ENCODE measurements at regions not wholly inside any gene's neighbourhood (a gene's known extent, or its start where the extent isn't known, plus 50 kb on each side); places are given as distances from the start of the nearest gene placed in this dataset.
A peak's percentile ranks its signal among the peaks of the same experiment; 100 is the strongest.
"Not testable (repeated sequence)": the region's sequence is repeated elsewhere in the genome, so short reads cannot be mapped to it uniquely, and the experiment has no call there.

DNA sequence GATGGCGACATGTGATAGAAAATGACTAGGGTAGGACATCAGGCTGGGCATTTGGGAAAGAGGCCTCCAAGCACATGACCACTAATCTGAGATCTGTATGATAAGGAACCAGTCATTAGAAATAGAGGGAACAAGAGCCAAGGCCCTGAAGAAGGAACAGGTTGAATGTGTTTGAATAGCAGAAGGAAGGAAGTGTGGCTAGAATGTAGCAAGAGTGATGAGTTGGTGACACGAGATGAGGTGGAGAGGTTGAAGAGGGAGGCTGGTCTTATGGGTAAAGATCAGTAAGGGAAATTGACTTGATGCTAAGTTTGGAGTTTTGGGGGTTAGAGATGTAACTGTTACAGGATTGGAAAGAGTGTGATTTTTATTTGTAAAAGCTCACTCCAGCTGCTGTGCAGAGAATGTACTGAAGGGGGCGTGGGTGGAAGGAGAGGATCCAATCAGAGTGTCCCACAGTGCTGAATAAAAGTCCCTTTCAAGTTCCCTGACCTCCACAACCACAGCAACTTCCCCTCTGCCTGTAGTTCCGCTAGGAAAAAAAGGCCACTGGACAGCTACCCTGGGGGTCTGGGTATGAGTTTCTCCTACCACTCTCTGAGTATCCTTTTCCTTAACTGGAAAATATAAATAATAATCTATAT is 295.0 kb downstream of the OMA1 start:
- peak; percentile 22 for DNase-seq (ENCODE audit: low read depth)

DNA sequence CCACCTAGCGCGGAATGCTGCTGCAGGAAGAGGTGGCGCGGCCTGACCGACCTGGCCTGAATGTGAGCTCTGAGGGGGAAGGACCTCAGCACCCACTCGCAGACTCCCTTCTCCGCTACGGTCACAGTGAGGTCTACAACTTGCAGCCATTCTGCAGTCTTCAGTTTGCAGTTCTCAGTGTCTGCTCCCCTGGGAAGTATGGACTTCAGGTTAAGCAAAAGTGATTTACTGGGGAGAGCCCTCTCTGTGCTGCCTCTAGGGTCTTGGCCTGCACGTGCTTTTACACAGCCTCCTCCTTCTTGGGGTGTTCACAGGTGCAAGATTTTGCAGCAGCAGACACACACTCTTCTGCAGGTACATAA is 296.0 kb downstream of the OMA1 start:
- DNase-seq (ENCODE audit: low read depth) = no peak

DNA sequence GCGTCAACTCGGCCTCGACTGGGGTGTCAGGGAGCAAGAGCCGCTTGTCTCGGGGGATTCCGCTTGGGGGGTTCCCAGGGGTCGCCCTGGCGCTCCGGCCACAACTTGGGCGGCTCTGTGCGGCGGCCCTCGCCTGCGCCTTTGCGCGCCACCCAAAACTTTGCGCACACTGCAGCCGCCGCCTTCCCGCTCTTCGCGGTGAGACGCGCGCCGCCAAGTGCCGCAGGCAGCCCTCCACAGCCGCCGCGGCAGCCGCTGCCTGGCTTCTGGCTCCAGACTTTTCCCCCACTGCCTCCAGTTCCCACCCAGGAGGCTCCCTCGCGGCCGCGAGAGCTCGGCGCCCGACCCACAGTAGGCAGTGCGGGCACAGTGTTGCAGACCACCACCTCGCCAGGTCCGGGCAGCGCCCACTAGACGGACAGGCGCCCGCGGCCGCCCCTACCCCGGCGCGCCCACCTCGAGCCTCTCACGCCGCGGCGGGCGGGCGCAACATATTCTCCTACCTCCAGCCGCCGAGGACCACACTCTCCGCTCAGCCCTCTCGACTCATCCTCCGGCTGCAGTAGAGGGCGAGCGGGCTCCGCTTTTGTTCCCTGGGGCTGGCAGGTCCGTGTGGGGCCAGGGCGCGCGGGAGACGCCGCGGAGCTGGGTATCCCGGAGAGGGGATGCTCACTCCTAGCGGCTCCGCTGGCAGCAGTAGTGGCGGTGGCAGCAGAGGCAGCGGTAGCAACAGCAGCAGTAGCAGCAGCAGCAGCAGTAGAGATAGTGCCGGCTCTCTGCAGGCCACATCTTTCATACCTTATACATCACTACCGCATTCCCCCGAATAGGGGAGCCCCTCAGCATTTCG is 296.6 kb downstream of the OMA1 start:
- DNase-seq (ENCODE audit: low read depth) = no peak

DNA sequence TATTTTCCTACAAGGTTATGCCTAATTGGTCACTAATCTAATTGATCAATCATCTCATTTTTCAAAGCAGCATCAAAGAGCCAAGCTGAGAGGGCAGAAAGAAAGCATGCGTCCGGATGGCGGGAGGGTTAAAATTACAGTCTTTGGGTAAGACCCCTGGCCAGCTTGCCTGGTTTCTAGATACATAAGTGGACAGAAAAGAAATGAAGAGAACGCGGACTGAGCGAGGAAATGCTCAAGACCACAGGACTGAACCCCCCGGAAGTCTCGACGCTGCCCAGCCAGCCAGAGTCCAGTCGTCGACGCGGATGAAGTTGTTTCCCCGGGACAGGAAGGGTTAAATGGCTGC is 297.2 kb downstream of the OMA1 start:
- no peak for DNase-seq (ENCODE audit: low read depth)

DNA sequence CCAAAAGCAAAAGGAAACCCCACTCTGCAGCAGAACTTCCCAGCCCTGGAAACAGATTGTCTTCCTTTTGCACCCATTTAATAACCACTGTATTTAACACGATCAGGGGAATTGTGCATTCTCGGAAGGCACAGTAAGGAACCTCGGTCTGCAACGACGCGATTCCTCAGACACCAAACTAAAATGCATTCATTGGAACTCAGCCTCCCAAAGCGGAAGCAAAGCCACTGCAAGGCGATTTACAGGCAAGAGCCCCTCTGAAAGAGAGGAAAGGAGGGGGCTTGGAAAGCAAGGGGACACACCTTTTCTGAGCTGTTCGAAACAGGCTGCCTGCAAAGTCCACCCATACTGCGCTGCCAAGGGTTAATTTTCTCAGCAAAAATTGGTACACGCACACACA is 297.7 kb downstream of the OMA1 start:
- DNase-seq (ENCODE audit: low read depth) = no peak

DNA sequence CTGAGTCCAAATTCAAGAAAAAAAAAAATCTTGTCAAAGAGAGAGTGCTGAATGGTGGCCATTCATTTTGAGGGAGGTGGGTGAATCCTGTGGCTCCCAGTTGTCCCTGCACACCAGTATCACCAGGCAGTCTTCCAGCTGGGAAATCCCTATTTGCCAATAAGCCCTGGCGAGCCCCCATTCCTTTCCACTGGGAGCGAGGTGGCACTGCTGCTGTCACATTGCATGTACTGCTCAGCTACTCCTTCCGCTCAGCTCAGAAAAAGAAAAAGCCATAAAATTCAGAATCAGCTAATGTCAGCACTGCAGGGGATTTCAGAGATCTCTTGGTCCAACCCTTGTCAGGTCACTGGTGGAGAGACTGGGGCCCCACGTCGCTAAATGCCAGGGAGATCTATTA is 298.5 kb downstream of the OMA1 start:
- DNase-seq (ENCODE audit: low read depth) = no peak

DNA sequence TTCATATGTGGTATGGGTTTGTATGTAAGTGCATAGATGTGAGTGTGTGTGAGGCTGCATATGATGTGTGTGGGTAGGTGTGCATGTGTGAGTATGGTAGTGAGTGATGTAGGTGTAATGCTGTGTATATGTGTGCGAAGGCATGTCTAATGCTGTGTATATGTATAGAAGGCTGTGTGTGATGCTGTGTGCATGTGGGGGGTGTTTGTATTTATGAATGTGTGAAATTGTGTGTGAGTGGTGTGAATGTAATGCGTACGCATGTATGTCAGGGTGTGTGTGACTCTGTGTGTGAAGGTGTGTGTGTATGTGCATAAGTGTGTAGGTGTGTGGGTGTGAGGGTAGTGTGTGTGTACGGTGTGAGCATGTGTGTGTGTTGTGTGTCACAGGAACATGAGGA is 300.0 kb downstream of the OMA1 start:
- no peak for DNase-seq (ENCODE audit: low read depth)

DNA sequence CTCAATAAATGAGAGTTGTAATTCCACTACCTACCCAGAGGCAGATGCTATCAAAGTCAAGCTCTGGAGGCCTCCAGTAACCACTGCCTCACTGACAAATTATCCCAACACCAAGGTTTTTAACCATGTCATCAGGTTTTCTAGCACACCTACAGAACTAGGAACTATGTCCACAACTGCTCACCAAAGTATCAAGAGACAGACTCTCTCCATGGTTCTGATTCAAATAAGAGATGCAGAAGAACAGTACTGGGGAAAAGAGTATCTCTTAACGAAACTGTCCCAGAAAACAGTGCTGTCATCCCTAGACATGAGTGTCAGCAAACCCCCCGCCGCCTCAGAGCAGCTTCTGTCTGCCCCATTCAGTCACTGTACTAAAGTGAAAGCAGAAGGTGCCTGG is 301.7 kb downstream of the OMA1 start:
- no peak for DNase-seq (ENCODE audit: low read depth)

DNA sequence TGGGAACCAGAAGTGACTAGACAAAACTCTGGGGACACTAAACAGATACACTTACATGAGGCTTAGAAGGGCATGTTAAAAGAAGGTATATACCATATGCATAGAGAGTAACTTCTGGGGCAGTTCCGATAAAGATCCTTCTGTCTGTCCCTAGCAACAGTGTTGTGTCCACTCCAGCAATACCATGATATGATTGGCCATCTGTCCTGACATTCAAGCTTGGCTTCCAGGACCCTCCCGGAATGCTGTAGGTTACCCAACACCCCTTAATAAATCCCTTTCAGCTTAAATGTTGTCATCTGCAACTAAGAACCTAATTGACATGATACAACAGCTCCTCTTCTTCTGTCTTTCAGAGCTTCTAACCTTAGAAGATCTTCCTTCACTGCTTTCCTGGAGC is 307.7 kb downstream of the OMA1 start:
- DNase-seq (ENCODE audit: low read depth) = no peak

DNA sequence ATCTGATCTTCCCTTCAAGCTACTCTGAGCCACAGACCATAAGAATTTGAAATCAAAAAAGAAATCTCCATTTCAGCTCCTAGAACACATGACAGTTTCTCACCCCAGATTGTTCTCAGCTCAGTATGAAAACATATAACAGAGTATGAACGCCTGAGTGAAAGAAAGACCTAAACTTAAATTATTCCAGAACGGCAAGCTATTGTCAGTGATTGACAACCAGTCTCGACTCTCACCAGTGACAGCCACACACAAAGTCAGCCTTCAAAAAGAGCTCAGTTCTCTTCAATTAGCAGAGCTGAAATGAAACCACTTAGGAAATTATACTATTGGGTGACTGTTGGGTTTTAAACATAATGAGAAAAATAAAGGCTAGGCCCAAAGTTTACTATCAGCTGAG is 312.8 kb downstream of the OMA1 start:
- no peak for DNase-seq (ENCODE audit: low read depth)

DNA sequence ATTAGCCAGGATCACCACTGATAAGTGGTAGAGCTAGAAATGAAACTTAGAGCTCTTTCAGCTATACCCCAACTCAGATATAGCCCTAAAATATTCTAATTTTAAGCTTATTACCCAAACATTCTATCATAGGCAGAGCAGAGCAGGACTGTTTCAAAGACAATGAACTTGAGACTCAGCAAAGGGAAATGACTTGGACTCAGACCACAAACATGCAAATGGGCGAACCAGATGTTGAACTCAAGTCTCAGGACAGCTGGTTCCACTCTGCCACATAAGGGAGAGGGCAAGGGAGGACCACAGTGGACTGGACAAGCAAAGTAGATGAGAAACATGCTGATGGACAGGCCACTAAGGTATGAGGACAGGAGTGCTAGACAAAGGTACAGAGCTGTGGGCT is 315.3 kb downstream of the OMA1 start:
- DNase-seq (ENCODE audit: low read depth) = no peak

DNA sequence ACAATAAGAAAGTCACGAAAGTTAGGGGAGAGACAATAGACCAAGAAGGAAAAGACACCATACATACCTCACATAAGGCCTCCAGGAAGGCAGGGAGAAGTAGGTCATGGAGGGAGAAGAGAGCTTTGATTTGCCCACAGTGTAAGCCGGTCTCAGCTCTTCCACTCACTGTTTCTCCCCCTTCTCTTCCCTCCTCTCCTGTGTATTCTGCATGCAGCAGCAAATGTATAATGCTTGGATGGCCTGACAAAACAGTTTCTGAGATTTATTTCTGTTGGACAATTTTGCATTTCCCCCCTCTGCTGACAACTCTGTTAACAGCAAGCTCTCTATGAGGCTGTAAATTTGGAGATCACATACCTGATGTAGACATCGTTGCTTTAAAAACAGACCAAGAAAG is 318.9 kb downstream of the OMA1 start:
- DNase-seq (ENCODE audit: low read depth) = no peak

DNA sequence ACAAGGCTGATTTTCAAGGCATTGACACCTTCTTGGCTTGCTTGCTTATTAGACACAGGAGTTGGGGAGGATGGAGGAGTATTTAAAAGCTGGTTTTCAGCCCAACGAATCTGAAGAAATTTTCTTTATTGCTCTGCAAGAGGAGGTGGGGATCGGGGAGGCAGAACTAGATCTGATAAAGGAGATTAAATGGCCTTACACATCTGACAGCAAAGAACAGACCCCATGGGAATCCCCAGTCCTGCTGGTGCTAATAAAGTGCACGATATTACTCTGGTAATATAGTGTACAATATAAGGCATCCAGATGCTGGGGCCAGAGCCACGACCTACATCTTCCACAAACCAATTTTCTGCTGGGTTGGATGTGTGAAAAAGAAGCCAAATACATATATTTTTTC is 323.0 kb downstream of the OMA1 start:
- DNase-seq (ENCODE audit: low read depth) = no peak

DNA sequence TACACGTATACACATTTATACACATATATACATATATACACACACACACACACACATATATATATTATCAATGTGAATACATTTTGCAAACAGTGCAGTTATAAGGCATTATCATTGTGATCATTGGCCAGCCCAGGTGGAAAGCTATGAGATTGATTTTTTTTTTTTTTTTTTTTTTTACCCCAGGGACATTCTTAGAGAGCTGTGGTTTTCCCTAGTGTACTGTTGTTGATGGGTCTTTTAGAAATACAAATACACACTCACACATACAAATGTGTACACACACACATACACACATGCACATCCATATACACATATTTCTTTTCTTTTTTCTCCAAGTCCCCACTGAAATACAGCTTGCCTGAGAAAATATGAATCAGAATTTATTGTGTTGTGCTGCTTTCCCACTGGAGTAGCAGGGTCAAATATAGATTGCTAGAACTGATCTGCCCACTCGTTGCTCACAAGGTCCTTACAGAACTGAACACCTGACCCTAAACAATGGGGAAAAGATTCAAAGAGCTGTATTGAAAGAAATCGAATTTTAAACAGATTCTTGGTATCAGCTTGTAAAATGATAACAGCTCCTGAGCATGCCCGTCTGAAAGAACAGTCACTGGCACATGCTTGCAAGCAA is 325.6 kb downstream of the OMA1 start:
- no peak for DNase-seq (ENCODE audit: low read depth)

DNA sequence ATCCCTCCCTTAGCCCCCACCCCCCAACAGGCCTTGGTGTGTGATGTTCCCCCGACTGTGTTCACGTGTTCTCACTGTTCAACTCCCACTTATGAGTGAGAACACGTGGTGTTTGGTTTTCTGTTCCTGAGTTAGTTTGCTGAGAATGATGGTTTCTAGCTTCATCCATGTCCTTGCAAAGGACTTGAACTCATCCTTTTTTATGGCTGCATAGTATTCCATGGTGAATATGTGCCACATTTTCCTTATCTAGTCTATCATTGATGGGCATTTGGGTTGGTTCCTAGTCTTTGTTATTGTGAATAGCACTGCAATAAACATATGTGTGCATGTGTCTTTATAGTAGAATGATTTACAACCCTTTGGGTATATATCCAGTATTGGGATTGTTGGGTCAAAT is 330.4 kb downstream of the OMA1 start:
- DNase-seq (ENCODE audit: low read depth) = not testable (repeated sequence)

DNA sequence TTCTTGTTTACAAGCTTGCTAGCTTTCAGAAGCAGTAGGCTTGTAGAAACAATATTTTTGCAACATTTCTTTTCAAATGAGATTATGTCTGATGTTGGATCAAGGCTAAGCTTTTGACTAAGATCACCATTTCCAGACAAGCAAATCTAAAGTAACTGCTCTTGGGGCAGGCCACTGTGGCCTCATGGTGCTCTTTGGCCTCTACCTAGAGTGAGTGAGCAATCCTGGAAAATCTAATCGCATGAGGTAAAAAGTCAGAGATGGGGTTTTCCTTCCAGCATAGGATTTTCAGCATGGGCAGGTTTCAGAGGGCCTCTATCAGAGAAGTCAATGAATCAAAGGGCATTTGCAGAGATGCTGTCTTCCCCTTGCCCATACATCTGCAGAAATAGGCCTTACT is 331.9 kb downstream of the OMA1 start:
- DNase-seq (ENCODE audit: low read depth) = no peak

DNA sequence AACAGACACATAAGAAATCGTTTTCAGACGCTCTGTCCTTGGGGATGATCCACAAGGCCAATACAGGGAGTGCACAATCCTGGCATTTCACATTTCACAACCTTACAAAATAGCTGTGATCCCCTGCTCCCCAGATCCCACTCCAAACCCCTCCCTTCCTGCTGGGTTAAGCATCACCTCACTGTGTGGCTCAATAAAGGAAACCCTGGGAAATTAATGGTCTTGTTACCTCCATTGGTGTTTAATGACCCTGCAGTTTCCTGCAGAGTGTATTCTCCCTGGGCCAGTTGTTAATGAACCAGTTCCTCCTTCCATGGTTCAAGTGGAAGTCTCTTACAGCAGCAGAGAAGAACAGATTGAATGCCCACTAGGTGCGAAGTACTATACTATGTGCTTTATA is 334.7 kb downstream of the OMA1 start:
- no peak for DNase-seq (ENCODE audit: low read depth)

DNA sequence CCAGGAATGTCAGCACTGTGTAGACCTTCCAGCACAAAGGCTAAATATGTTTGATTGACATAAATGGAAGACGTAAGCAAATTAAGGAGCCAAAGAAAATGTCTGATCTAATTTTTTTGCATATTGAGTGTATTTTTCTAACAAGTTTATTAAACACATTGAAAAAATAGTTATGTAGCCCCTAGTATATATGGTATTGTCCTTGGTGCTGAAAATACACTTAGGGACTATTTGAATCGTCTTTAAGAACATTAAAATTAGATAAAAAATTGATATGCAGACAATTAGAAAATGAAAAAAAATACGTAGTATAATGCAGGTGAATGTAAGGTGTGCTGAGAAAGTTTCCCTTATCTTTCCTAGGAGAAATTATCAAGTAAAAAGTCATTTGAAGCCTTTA is 337.0 kb downstream of the OMA1 start:
- DNase-seq (ENCODE audit: low read depth) = no peak

DNA sequence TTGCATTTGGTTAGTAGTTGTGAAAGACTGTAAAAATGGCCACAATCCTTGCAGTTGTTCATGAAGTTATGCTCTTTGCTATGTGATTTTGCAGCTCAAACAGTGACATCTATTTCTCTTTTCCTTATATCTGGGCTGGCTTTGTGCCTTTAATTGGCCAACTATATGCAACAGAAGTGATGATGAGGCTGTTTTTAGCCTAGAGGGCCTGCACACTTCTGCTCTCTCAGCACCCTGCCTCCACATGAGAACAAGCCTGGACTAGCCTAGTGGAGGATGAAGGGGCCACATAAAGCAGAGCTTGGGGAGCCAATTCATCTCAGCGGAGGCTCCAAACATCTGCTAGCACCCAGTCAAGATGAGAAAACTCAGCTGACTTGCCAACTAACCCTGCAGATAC is 339.8 kb downstream of the OMA1 start:
- no peak for DNase-seq (ENCODE audit: low read depth)

DNA sequence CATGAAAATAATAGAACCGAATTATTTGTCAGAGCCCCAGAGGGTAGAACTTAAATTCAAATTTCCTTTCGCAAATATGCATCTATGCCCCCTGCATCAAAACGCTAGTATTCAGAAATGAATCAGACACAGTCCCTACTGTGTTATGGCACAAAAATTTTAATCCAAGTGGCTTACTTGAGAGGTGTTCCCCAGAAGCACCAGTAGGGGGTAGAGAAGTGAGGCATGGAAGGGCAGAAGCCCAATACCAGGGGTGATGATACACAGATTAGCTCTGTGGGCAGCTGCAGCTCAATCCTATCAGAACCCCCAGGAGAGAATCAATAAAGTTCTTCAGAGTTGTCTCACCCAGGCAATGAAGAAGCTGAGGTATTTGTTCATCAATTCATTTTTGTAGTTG is 342.2 kb downstream of the OMA1 start:
- DNase-seq (ENCODE audit: low read depth) = no peak

DNA sequence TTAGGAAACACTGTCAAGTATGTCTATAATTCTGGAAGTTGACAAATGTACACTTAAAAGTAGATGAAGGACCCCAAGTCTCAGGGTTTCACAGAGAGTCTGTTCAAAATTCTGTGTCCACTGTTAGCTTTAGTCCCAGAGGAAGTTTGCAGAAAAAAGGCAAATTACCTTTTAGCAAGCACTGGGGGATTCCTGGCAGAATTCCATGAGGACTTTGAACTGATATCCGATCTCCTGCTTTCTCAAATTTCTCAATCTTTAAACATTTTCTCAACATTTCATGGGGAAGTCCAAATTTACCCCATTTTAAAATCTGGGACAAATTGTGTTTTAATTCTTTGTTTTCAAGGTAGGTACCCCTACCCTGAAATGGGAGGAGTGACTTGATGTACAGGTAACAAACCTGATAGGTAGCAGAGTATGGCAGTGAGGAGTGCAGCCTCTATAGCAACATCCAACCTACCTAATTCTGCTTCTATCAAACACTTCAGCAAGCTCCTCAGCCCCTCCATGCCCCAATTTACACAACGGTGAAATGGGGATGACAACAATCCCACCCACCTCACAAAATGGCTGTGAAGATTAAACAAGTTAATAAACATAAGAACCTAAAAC is 344.9 kb downstream of the OMA1 start:
- DNase-seq (ENCODE audit: low read depth) = no peak

DNA sequence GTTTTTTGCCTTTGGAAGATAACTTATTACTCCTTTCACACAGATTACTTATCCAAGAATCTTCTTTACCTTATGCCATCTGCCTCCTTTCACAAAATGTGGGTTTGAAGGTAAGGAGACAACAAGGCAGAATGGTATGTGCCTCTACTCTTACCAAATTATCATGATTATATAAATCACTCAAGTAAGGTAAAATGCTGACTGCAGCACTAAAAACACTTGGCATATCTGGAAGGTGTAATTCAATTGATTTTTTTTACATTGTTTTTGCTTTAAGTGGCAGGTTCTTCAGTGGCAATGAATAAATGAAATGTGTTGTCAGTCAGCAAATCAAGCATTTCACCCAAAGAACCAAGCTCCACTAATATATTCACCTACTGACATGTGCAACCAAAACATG is 346.1 kb downstream of the OMA1 start:
- DNase-seq (ENCODE audit: low read depth) = no peak

DNA sequence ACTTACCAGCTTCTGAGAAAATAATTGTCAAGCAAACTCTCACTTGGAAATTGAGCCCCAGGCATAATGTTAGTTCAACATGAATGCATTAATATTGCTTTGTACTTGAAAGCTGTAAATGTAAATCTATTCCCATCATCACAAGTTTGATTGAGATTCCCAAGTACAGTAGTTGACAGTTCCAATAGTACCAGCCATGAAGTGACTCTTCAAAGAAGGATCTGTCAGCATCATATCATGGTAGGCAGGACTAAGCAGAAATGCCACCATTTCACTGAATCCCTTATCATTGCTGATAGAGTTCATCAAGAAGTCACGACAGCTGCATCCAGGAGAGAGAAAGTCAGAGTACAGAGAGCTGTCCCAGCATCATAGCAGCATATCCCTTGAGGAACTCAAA is 348.7 kb downstream of the OMA1 start:
- no peak for DNase-seq (ENCODE audit: low read depth)

All from CMK (cell line).